Activated CD8-positive, alpha-beta memory T cell treated with anti-CD3 and anti-CD28 coated beads for 24 hours (primary cell): ENCODE measurements at regions not wholly inside any gene's neighbourhood (a gene's known extent, or its start where the extent isn't known, plus 50 kb on each side); places are given as distances from the start of the nearest gene placed in this dataset.

Experiments
- DNase-seq: peaks from one replicate; pipeline ENCODE4 v3.0.0-alpha.2; 2020

DNA sequence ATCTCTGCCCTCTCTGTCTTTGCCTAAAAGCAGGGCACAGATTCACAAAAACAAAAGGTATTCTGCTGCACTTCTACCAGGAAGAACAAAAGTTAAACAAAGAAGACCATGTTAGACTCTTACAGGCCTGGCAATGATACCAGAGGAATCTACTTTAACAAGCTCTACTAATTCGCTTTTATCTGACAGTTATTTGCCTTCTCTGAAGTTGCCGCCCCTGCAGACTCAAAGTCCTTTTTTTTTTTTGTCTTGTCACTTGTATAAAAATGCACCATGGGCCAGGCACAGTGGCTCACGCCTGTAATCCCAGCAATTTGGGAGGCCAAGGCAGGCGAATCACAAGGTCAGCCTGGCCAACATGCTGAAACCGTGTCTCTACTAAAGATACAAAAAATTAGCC lies 176.5 kb upstream of the UBL3 start:
- DNase-seq, result no peak

DNA sequence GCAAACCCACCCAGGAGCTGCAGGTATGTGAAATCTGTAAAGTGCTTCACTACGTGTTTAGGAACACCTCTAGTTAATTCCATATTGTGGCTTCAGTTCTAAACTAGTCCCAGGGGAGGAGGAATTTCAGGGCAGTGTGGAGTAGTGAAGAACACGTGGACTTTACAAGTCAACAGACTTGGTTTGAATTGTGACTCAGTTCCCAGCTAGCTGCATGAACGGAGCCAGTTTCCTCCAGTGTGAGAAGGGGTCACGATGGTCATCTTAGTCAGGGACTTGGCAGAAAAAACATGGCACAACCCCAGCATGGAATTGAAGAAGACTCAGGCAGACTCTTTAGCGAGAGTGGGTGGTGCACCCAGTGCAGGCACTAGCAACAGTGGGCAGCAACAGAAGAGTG lies 175.7 kb upstream of the UBL3 start:
- DNase-seq, result no peak

DNA sequence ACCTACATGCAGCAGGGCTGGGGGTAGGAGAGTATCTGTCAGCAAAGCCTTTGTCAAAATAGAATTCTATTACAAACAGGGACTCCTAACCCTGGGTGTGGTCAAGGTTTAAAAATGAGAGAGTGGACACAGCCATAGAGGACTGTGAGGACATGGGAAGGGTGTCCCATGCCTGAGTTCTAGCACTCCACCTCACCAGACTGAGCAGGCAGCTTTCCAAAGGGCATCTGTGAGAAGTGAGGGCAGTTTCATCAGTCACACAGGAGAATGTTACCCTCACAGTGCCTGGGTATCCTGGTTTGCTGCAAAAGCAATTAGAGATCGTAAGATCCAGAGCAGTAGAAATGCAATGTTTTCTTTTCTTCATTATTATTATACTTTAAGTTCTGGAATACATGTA lies 174.9 kb upstream of the UBL3 start:
- DNase-seq, result no peak

DNA sequence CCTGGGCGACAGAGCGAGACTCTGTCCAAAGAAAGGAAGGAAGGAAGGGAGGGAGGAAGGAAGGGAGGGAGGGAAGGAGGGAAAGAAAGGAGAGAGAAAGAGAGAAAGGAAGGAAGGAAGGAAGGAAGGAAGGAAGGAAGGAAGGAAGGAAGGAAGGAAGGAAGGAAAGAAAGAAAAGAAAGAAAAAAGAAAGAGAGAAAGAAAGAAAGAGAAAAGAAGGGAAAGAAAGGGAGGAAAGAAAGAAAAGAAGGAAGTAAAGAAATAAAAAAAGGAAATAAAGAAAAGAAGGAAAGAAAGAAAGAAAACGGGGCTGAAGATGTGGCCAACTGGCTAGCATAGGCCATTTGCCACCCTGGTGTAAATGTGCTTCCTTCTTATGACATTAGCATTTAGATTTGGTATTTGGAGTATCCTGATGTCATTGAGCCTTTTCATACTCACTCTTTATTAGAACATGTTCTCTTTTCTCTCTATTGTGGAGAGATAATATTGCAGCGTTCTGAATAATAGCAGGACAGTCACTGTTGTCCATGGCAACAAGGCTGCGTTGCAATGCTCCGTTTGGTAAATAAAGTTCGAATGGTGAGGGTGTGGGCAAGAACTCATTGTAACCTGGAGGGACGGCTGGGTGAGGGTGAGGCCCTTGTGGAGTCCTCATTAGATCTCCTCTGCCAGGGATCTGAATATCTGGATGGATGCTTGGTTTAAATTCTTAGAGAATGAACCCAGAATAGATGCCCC lies 173.9 kb upstream of the UBL3 start:
- no peak for DNase-seq

DNA sequence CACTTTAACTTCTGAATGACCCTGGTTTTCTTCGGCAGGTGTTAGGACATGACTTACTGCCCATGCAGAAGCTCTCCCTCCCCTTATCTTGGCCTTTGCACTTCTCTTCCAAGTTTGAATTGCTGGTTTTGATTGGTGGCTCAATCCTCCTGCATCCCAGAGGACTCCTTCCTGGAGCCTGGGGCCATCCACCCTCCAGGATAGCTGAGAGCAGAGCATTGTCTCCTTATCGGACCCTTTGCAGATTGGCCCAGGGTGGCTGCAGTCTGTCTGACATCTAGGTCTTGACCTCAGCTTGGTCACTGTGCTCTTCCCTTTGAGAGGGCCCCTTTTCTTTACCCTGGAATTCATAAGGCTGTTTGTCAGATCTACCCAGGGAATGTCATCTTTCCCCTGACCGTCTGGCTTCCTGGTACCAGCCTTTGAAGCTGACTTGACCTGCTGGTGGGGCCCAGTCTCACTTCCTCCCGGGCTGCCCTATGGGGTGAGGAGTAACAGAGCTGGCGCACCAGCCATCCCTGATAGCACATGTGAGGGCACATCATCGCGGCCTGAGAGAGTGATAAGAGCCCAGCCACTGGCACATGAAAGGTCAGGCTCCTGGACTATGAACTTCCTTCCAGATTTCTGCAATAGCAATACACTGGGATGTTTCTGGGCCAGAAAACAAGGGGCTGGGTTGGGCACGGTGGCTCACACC lies 172.9 kb upstream of the UBL3 start:
- DNase-seq, result no peak

DNA sequence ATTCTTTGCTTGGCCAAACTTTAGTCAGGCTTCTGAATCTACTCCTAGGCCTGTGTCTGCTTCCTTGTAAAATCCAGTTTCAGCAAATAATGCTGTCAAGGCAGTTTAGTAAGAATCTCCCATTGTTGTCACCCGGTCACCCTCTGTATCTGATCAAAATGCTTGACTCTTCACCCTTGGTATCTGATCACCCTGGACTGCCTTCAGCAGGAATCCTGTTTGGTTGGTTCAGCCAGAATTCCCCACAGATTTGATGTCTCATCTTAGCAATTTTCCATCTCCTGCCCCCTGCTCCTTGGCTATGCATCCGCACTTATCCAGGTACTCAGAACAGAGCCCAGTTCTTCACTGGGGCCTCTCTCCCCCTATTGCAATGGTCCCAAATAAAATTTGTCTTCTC lies 172.4 kb upstream of the UBL3 start:
- no peak for DNase-seq

DNA sequence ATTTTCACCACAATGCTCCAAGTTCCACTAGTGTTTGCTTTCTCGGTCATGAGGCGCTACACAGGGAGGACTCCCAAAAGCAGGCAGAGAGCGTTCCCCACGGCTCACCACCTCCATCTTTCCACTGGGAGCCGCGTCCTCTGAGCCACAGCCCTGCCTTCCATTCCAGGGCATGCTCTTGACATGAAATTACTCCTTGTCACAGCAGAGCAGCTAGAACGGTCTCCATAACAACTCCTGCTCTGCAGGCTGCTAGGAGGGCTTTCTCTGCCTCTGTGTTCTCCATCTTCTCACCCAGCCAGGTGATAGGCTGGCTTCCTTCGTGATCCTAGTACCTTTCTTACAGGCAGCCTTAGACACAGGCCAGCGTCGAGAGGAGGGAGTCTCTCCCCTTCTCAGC lies 171.8 kb upstream of the UBL3 start:
- no peak for DNase-seq

DNA sequence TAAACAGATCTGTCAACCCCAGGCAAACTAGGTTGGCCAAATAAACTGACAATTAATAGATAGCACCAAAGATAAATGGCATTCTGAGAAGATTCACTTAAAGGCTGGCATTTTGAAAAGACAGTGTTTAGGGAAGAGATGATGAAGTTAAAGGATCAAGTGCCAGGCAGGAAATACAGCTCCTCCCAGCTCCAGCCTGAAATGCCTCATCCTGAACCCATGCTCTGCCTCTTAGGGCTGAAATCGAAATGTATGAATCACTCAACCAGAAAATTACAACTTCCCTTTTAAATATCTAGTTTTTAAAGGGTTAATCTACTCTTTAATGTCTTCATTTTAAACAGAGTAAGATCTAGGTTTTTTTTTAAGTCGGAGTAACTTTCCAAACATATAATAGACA lies 171.2 kb upstream of the UBL3 start:
- no peak for DNase-seq

DNA sequence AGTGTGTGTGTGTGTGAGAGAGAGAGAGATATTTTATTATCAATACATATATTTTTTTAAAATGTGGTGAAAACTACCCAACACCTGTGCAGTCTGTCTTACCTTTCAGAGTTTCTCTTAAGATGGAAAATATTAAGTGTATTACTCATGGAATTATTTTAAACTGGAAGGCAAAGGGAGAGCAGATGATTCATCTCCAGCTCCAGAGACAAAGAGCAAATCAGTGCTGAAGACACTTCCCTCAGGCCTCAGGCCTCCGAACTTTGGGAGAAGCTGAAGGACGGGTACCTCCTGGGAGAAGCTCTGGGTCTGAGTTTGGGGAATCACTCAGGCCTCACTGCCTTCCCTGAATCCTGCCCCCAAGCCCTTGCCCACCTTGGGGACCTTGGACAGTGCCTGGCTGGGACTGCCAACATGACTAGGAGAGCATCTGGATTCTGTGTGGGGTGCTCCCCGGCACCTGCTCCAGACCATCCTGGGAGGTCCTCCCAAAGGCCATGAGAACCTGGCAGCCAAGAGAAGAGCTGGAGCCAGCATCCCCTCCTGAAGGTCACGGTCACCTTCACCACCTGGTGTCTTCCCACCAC lies 170.4 kb upstream of the UBL3 start:
- DNase-seq, result no peak

DNA sequence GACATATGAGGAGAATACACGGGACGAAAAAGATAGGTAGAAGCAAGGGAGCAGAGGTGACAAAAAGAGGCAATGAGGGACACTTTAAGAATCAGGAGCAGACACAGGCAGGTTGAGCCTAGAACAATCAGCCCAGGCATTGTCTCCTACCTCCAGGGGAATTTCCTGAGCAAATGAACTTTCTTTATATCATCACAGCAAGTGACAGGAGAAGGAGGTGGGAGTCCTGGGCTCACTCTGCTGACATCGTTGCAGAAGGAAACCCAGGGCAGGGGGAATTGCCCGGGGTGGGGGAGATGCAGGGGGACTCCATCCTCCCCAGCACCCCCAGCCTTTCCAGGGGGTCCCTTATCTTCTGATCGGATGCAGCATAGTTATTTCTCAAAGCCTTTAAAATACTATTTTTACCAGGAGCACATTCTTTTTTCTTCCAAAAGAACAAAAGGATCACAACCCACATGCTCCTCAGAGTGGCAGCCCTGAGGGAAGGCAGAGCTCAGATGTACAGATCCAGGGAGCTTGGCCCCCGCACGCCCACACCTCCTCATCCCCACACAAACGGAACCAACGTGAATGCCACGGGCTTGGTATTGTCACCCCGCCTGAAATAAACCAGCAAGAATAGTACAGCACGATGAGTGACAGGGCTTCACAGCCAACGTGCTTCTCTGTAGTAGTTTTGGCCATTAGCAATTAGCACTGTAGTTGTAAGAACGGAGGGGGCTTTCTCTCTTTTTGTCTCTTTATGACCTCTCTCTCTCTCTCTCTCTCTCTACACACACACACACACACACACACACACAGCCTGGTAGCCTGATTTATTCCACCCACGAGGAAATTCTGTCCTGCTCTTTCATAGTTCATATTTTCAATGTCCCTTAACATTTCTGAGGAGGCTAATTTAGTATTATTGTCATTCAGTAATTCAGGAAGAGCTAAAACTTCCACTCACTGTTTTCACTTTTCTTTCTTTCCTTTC lies 169.5 kb upstream of the UBL3 start:
- no peak for DNase-seq

DNA sequence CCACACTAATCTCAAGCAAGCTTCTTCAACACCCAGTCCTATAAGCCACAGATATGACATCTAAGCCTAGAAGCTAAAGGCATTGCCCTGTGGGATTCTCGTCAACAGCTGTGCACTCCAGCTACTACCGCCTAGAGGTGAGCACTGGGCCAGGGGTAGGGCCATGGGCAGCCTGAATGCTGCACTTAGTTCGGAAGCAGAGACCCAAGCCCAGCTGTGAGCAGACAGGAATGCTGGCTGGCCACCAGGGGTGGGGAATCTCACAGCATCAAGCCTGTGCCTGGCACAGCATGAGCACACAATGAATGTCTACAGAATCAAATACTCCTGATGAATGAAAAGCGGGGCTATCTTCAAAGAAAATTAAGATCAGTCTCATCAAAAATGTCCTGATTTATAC lies 167.5 kb upstream of the UBL3 start:
- no peak for DNase-seq

DNA sequence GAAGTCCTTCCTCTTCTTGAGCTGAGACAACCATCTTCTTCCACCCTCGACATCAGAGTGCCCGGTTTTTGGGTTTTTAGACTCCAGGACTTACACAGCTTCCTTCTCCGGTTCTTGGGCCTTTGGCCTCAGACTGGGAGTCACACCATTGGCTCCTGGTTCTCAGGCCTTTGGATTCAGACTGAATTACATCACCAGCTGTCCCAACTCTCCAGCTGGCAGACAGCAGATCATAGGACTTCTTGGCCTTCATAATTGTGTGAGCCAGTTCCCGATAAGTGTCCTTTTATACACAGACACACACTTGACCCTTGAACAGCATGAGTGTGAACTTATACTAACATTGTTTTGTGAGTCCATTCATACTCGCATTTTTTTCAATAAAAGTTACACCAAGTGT lies 166.0 kb upstream of the UBL3 start:
- no peak for DNase-seq

DNA sequence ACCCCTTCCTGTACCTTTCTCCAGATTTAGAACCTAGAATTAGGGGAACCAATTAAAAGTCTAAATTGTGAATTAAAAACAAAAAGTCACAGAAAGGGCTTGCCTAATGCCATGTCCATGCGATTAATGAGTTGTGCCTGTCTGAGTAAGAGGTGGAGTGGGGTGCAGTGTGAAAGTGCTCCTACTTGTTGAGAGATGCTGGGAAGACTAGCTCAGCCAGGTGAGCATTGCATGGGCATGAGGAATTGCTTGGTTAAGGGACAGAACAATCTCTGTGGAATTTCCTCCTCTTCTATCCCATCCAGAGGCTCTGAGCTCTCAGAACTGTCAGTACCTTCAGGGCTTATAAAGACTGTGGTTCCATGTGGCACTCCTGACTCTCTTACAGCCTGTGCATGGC lies 159.0 kb upstream of the UBL3 start:
- DNase-seq, result no peak

DNA sequence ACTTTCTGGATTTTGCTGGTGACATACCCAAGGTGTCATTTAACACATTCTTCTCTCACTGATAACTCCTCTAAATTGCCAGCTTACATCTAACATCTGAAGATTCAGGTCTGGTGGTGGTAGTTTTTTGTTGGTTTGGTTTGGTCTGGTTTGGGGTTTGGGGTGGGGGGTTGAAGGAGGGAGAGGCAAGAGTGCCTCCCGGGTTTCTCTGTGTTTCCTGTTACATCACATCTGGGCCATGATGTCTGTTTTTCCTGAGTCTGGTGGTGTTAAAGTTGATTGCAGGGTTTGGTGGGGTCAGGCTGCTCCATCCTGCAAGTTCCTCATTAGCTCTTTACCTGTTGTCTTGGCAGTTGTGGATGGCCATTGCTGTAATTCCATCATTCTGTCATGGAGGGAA lies 155.8 kb upstream of the UBL3 start:
- DNase-seq, result no peak

DNA sequence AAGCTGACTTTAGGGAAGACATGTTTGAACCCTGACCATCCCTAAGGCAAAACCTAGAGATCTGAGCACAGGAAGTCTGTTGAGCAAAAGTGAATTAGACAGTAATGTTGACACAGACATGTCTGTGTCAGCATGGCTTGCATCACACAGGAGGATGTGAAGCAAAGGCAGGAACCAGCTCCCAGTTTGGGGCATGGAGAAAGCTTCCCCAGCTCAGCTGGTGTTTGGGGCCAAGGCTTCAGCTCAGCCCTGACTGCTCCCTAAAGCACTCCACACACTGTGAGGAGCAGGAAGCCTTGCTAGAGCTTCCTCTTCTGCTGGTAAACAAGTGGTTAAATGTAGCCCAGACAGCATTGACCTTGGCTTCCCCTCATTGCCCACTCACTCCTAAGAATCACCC lies 153.8 kb upstream of the UBL3 start:
- DNase-seq, result no peak

DNA sequence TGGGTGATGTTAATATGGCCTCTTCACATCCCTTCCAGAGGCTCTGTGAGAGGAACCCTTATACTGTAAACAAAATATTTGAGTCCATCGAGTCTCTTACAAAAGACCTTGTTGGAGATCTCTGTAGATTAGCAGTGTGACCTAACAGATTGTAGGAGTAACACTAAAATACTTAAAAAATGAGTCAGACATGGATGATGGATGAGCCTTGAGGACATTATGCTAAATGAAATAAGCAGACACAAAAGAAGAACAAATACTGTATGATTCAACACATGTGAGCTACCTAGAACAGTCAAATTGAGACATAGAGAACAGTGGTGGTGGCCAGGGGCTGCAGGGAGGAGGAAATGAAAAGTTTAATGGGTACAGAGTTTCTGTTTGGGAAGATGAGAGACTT lies 152.2 kb upstream of the UBL3 start:
- no peak for DNase-seq

DNA sequence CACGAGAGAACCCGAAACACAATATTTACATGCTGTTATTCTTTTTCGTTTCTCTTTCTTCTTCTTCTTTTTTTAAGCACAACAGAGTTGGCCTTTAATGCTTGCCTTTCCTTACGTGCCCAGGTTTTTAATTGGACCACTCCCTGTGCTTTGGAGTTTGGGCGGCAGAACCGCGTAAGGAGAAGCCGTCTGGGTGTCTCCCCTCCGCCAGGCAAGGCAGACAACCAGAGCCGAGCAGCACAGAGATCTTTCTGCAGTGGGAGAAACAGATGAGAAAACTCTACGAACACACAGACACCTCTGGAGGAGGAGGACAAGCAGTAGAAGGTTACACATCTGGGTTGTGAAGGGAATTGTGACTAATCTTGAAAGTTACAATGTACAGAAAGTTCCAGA lies 150.0 kb upstream of the UBL3 start:
- no peak for DNase-seq

DNA sequence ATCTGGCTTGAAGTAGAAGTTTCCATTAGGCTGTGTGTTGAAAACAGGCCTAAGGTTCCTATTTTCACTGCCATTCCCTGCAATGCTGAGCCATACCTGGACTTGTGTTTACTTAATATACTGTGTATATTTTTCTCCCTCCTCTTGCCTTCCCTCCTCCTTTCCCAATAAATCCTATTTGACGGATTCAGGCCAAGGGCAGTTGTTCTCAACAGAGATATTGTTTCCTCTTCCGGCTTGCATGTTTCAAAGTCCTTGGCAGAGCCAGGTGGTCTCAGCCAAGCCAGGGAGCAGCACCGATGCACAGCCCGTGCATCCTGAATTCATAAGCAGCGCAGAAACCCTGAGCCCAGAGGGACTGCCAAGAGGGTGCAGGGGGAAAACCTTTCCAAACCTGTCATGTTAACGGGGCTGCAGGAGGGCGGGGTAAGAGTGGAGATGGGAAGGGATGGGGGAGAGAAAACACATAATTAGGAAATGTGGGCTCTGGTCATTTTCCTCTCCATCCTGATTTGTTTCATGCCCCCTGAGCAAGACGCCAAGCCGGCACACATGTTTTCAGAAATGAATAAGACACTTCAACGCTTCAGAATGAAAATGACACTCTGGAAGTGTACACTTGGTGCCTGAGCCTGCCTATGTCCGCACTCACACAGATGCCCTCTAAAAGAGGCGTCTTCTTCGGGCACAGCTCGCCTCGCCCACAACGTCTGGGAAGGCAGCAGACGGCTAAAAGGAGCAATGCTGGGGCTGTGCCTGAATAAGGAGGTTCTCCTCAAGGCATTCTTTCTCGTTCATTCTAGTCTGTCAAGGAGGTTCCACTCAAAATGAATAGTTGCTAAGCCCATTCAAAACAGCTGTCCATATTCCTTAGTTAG lies 149.3 kb upstream of the UBL3 start:
- DNase-seq, result no peak

DNA sequence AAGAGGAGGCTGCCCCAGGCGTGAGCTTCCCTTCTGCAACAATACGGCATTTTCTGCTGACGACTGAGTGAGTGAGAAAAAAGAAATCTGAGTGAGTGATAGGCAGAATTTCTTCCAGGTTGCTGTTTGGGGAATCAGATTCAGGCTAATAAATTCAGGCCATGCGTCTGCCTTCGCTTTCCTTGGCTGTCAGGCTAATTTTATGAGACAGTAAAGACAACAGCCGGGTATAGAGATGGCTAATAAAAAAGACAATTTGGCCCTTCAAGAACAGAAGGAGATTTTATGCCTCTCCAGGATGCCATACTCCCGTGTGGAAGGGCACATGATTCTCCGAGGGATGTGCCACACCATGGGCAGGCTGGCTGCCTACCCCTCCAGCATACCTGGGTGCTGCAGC lies 145.9 kb upstream of the UBL3 start:
- no peak for DNase-seq

DNA sequence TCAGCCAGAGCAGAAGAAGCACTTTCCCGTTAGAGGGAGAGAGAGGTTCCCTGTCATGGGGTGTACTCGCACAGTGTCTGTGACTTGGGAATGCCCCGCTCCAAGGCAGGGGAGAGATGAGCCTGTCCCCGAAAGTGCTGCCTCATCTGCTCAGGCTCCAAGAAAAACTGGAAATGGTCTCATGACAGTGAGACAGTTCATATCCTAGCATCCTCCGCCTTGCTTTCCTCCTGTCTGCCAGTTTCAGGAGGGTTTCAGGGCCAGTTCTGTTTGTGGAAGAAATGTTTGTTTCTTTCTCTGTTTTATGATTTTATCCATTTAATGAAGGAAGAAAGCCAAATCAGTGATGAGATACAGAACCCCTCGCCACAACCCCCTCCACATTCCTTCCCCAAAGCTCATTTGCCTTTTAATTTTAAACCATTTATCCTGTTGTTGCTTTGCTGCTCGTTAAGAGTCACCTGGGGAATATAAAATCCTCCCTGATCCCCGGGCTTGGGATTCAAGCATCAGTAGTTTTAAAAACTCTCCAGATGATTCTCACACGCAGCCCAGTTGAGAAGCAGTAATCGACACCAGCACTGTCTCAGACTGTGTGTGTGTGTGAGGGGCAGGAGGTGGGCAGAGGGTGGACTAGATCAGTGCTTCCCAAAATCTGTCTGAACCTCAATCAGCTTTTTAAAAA lies 144.6 kb upstream of the UBL3 start:
- no peak for DNase-seq

DNA sequence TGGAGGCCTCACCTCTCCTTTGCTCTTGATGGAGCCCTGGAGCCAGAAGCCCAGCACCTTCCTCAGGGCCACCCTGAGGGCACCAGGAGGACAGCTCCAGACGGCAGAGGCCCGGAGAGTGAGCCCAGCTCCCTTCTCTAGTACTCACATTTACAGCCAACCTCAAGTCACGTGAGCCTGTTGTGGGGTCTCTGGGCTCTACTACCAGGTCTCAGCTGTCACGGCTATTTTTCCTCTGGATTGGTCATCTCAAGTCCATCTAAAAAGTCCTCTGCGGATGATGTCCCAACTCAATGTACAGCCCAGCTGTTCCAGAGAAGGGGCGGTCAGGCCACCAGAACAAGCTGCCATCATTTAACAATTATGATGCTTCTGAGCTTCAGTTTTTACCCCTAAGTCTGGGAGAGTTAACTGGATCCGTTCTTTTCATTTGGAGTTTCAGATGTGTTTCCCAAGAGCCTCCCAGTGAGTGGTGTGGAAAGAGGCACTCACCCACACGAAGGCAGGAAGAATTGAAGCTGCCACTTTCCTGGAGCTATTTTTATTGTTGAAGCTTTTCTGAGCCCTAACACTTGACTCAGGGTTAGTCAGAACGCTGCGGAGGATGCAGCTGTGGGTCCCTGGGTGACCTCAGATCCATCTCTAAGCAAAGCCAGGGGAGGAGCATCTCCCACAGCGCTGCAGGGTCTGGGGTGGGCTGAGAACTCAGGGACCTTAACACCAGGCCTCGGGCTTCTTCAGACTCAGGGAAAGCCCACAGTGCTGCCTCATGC lies 143.5 kb upstream of the UBL3 start:
- no peak for DNase-seq
